GM19397 (cell line): ENCODE measurements at regions not wholly inside any gene's neighbourhood (a gene's known extent, or its start where the extent isn't known, plus 50 kb on each side); places are given as distances from the start of the nearest gene placed in this dataset.
"Not testable (repeated sequence)": the region's sequence is repeated elsewhere in the genome, so short reads cannot be mapped to it uniquely, and the experiment has no call there.

Experiments
- ATAC-seq: cut with Tn5 transposase; IDR thresholded peaks from one replicate; pipeline ENCODE4 v1.9.1; 2021; ENCODE audit warnings: mild to moderate bottlenecking, moderate library complexity; ENCODE audit not compliant: unreplicated experiment

- no peak for ATAC-seq
Measured at GRCh38 chr5:91632871-91633270, 249.8 kb upstream of the ARRDC3 start.

- no peak for ATAC-seq
Measured at GRCh38 chr5:91611746-91612145, 228.6 kb upstream of the ARRDC3 start.

GRCh38 chr5:91607675-91608074 is 224.6 kb upstream of the ARRDC3 start:
- no peak for ATAC-seq

GRCh38 chr5:91599863-91600262 is 216.7 kb upstream of the ARRDC3 start:
- ATAC-seq: no peak

- ATAC-seq: no peak
Measured at GRCh38 chr5:91598216-91598615, 215.1 kb upstream of the ARRDC3 start.

- ATAC-seq: no peak
Measured at GRCh38 chr5:91595424-91595823, 212.3 kb upstream of the ARRDC3 start.

GRCh38 chr5:91591076-91591475 is 208.0 kb upstream of the ARRDC3 start:
- ATAC-seq: no peak

- ATAC-seq: no peak
Measured at GRCh38 chr5:91586232-91586631, 203.1 kb upstream of the ARRDC3 start.

GRCh38 chr5:91584352-91584751 is 201.2 kb upstream of the ARRDC3 start:
- ATAC-seq: no peak

GRCh38 chr5:91566012-91566411 is 182.9 kb upstream of the ARRDC3 start:
- ATAC-seq: not testable (repeated sequence)

GRCh38 chr5:91562922-91563321 is 179.8 kb upstream of the ARRDC3 start:
- ATAC-seq: no peak

GRCh38 chr5:91541696-91542095 is 158.6 kb upstream of the ARRDC3 start:
- ATAC-seq: no peak

- no peak for ATAC-seq
Measured at GRCh38 chr5:91538179-91538578, 155.1 kb upstream of the ARRDC3 start.

GRCh38 chr5:91535499-91535898 is 152.4 kb upstream of the ARRDC3 start:
- no peak for ATAC-seq

- ATAC-seq: no peak
Measured at GRCh38 chr5:91534332-91534731, 151.2 kb upstream of the ARRDC3 start.

GRCh38 chr5:91532779-91533178 is 149.7 kb upstream of the ARRDC3 start:
- ATAC-seq: no peak

GRCh38 chr5:91532281-91532680 is 149.2 kb upstream of the ARRDC3 start:
- no peak for ATAC-seq

- ATAC-seq: no peak
Measured at GRCh38 chr5:91528831-91529230, 145.7 kb upstream of the ARRDC3 start.

- ATAC-seq: no peak
Measured at GRCh38 chr5:91521785-91522184, 138.7 kb upstream of the ARRDC3 start.

- no peak for ATAC-seq
Measured at GRCh38 chr5:91521334-91521733, 138.2 kb upstream of the ARRDC3 start.

GRCh38 chr5:91514400-91514799 is 131.3 kb upstream of the ARRDC3 start:
- ATAC-seq: no peak

- ATAC-seq: no peak
Measured at GRCh38 chr5:91503321-91503720, 120.2 kb upstream of the ARRDC3 start.

GRCh38 chr5:91500758-91501157 is 117.6 kb upstream of the ARRDC3 start:
- no peak for ATAC-seq
